HG03280 (cell line): ENCODE measurements at regions not wholly inside any gene's neighbourhood (a gene's known extent, or its start where the extent isn't known, plus 50 kb on each side); places are given as distances from the start of the nearest gene placed in this dataset.
"Not testable (repeated sequence)": the region's sequence is repeated elsewhere in the genome, so short reads cannot be mapped to it uniquely, and the experiment has no call there.

Experiments used
- ATAC-seq: cut with Tn5 transposase; IDR thresholded peaks from one replicate; pipeline ENCODE4 v1.9.1; 2021; ENCODE audit warnings: mild to moderate bottlenecking, moderate library complexity; ENCODE audit not compliant: unreplicated experiment

GRCh38 chr2:111672641-111673040 lies 211.4 kb downstream of the ANAPC1 start:
- ATAC-seq: not testable (repeated sequence)

GRCh38 chr2:111673526-111673925 lies 210.5 kb downstream of the ANAPC1 start:
- ATAC-seq: no peak

GRCh38 chr2:111675419-111676194 lies 208.4 kb downstream of the ANAPC1 start:
- ATAC-seq: no peak

- ATAC-seq: no peak
Observed at GRCh38 chr2:111676291-111676822, 207.6 kb downstream of the ANAPC1 start.

- no peak for ATAC-seq
Observed at GRCh38 chr2:111678161-111678560, 205.8 kb downstream of the ANAPC1 start.

- ATAC-seq: no peak
Observed at GRCh38 chr2:111678651-111679050, 205.3 kb downstream of the ANAPC1 start.

GRCh38 chr2:111679202-111679601 lies 204.8 kb downstream of the ANAPC1 start:
- no peak for ATAC-seq

- ATAC-seq: no peak
Observed at GRCh38 chr2:111684611-111685010, 199.4 kb downstream of the ANAPC1 start.

GRCh38 chr2:111685342-111685741 lies 198.7 kb downstream of the ANAPC1 start:
- no peak for ATAC-seq

- ATAC-seq: no peak
Observed at GRCh38 chr2:111686994-111687393, 197.0 kb downstream of the ANAPC1 start.

GRCh38 chr2:111687911-111688310 lies 196.1 kb downstream of the ANAPC1 start:
- ATAC-seq: no peak

- no peak for ATAC-seq
Observed at GRCh38 chr2:111688482-111688881, 195.5 kb downstream of the ANAPC1 start.

GRCh38 chr2:111689174-111689573 lies 194.8 kb downstream of the ANAPC1 start:
- ATAC-seq: no peak

- no peak for ATAC-seq
Observed at GRCh38 chr2:111689941-111690340, 194.1 kb downstream of the ANAPC1 start.

- no peak for ATAC-seq
Observed at GRCh38 chr2:111691164-111691875, 192.7 kb downstream of the ANAPC1 start.

GRCh38 chr2:111692311-111692710 lies 191.7 kb downstream of the ANAPC1 start:
- ATAC-seq: no peak

GRCh38 chr2:111694700-111695101 lies 189.3 kb downstream of the ANAPC1 start:
- ATAC-seq: no peak

- no peak for ATAC-seq
Observed at GRCh38 chr2:111695441-111696007, 188.5 kb downstream of the ANAPC1 start.

GRCh38 chr2:111696226-111696625 lies 187.8 kb downstream of the ANAPC1 start:
- ATAC-seq: no peak

- no peak for ATAC-seq
Observed at GRCh38 chr2:111697560-111697959, 186.4 kb downstream of the ANAPC1 start.

- ATAC-seq: no peak
Observed at GRCh38 chr2:111698089-111698488, 185.9 kb downstream of the ANAPC1 start.
